Nucleus accumbens (tissue), 56 donors: ENCODE measurements at regions not wholly inside any gene's neighbourhood (a gene's known extent, or its start where the extent isn't known, plus 50 kb on each side); places are given as distances from the start of the nearest gene placed in this dataset.

ENCODE experiments used
- DNase-seq, 56 donors: peaks; one replicate each; lab custom pipeline; 2025; lab: John Stamatoyannopoulos, UW

- DNase-seq: no peak
Observed at GRCh38 chr2:238963161-238963970, 115.5 kb downstream of the TWIST2 start.

GRCh38 chr2:238963971-238964328, 116.1 kb downstream of the TWIST2 start:
- DNase-seq: no peak

GRCh38 chr2:238964544-238965067, 116.7 kb downstream of the TWIST2 start:
- DNase-seq: no peak

- no peak for DNase-seq
Observed at GRCh38 chr2:238965371-238966071, 117.6 kb downstream of the TWIST2 start.

GRCh38 chr2:238966072-238966937, 118.4 kb downstream of the TWIST2 start:
- DNase-seq: no peak

- no peak for DNase-seq
Observed at GRCh38 chr2:238967031-238967977, 119.4 kb downstream of the TWIST2 start.

GRCh38 chr2:238967978-238968360, 120.1 kb downstream of the TWIST2 start:
- no peak for DNase-seq

- no peak for DNase-seq
Observed at GRCh38 chr2:238968616-238969384, 120.9 kb downstream of the TWIST2 start.

- no peak for DNase-seq
Observed at GRCh38 chr2:238969857-238970256, 122.0 kb downstream of the TWIST2 start.

- peak in 29 of 56 donors; percentile 4 to 53 (median 27) for DNase-seq
Observed at GRCh38 chr2:238970553-238971081, 122.7 kb downstream of the TWIST2 start.

GRCh38 chr2:238971318-238972145, 123.6 kb downstream of the TWIST2 start:
- DNase-seq: no peak

- DNase-seq: no peak
Observed at GRCh38 chr2:238972146-238972445, 124.2 kb downstream of the TWIST2 start.

- DNase-seq: no peak
Observed at GRCh38 chr2:238973038-238973739, 125.3 kb downstream of the TWIST2 start.

GRCh38 chr2:238974081-238974480, 126.2 kb downstream of the TWIST2 start:
- no peak for DNase-seq

GRCh38 chr2:238974501-238975166, 126.7 kb downstream of the TWIST2 start:
- DNase-seq: peak in 38 of 56 donors; percentile 9 to 75 (median 30)

GRCh38 chr2:238975408-238975807, 127.5 kb downstream of the TWIST2 start:
- no peak for DNase-seq

GRCh38 chr2:238978497-238978896, 130.6 kb downstream of the TWIST2 start:
- no peak for DNase-seq
